NCI-H460 (cell line): ENCODE measurements at regions not wholly inside any gene's neighbourhood (a gene's known extent, or its start where the extent isn't known, plus 50 kb on each side); places are given as distances from the start of the nearest gene placed in this dataset.
"Not testable (repeated sequence)": the region's sequence is repeated elsewhere in the genome, so short reads cannot be mapped to it uniquely, and the experiment has no call there.

ENCODE experiments used
- DNase-seq: peaks from one replicate; pipeline ENCODE4 v3.0.0-alpha.2; 2016; ENCODE audit warnings: low read depth; ENCODE audit errors: extremely low read depth

GRCh38 chr4:11069083-11069482 is 359.6 kb downstream of the HS3ST1 start:
- DNase-seq, result no peak

- not testable (repeated sequence) for DNase-seq
These were observed 362.1 kb downstream of the HS3ST1 start for GRCh38 chr4:11066584-11066983.

GRCh38 chr4:11060637-11061036 is 368.1 kb downstream of the HS3ST1 start:
- not testable (repeated sequence) for DNase-seq

GRCh38 chr4:11054937-11055336 is 370.4 kb upstream of the CLNK start:
- not testable (repeated sequence) for DNase-seq

DNA sequence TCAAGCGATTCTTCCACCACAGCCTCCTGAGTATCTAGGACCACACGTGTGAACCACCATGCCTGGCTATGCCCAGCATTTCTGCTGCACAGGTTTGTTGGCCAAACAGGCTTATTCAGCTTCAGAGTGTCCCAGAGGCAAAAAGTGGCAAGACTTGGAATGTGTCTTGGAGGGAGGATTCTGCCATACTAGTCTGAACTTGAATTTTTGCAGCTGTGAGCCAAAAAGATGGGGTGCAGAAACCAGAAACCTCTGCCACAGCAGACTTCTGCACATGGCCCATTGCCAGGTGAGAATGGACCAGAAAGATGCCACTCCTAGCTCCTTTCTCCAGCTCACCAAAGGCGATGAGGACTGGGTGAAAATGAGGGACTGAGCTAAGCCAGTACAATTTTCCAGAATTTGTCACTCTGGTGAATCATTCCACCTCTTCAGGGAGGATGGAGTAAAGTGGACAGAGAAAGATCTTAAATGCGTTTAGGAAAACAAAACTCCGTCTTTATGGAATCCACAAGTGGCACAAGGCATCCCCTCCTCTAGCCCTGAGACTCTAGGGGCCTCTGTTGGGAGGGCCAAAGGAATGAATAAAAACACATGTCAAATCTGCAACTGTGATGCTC is 369.1 kb upstream of the CLNK start:
- no peak for DNase-seq

DNA sequence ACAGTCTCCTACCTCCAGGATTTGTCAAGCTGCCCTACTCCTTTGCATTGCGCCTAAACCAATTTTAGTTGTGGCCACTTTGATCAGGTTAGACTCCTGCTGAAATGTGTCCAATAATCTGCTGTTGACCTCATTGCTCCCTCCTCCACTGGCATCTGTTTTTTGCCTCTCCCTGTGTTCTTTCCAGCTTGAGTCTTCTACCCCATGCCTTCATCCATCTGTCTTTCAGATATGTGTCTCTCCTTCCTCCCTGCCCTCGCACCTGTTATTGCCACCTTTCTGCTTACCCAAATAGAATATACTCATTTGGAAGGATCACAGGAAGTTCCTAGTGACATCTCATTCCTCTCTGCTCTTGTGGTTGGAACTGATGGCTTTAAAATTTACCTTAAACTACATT is 366.6 kb upstream of the CLNK start:
- no peak for DNase-seq

DNA sequence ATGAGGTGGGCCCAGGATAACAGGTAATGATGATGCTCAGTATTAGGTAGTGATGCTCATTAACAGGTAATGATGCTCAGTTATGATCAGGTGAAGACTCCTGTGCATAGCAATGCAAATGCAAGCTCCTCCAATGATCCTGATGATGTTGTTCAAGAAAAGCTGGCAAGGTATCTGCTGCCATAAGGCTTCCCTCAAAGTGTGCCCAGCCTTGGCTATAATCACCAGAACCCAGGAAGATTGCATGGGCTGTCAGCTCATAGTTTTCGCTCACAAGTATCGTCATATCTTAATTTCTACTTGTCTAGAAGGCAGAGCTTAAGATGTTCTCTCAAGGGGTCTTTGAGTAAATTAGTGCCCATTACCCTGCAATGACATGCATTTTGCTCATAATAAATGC is 366.2 kb upstream of the CLNK start:
- DNase-seq, result no peak

GRCh38 chr4:11049001-11049400 is 364.4 kb upstream of the CLNK start:
- no peak for DNase-seq

DNA sequence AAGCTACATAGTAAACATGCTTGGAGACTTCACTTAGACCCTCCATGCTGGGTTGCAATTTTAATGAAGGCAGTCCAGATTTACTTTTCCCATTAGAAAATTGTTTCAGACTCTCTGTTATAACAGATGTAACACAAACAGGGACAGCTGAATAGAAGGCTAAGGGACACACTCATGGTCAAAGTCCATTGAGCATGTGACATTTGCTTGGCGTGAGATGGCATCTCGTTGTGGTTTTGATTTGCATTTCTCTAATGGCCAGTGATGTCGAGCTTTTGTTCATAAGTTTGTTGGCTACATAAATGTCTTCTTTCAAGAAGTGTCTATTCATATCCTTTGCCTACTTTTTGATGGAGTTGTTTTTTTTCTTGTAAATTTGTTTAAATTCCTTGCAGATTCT is 358.2 kb upstream of the CLNK start:
- DNase-seq, result no peak

- no peak for DNase-seq
These were observed 355.1 kb upstream of the CLNK start for GRCh38 chr4:11039634-11040131.

DNA sequence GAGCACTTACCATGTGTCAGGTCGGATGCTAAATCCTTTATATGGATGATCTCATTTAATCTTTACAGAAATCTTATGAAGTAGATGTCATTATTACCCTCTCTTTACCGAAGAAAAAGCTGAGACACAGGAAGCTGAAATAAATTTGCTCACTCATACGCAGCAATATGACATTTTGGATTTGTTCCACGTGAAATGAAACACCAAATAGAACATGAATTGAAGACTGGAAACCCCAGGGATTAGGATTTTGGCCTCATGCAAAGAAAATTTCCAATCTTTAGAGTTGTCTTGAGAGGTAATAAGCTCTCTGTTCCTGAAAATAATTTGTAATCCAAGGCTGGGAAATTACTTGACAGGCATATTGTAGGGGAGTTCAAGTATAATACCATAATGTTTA is 354.4 kb upstream of the CLNK start:
- DNase-seq, result no peak

- DNase-seq, result no peak
These were observed 353.1 kb upstream of the CLNK start for GRCh38 chr4:11037637-11038036.

DNA sequence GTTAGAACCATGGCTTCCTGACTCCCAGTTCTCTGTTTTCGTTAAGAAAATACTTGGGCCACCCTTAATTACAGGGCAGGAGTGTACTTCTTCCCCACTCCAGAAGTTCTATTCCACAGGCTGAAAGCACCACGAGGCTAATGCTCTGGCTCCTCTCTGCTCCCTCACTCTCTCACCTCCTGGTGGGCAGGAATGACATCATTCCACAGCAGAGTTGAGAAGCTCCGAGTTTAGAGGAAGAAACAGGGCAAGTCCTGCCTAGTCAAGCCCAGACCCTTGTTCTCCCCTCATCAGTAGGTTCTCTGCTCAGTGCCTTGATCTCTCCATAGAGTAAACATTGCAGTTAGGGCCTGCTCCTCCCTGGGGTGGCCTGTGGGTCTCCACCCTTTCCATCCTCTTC is 343.8 kb upstream of the CLNK start:
- no peak for DNase-seq

- DNase-seq, result no peak
These were observed 336.8 kb upstream of the CLNK start for GRCh38 chr4:11021333-11021732.

DNA sequence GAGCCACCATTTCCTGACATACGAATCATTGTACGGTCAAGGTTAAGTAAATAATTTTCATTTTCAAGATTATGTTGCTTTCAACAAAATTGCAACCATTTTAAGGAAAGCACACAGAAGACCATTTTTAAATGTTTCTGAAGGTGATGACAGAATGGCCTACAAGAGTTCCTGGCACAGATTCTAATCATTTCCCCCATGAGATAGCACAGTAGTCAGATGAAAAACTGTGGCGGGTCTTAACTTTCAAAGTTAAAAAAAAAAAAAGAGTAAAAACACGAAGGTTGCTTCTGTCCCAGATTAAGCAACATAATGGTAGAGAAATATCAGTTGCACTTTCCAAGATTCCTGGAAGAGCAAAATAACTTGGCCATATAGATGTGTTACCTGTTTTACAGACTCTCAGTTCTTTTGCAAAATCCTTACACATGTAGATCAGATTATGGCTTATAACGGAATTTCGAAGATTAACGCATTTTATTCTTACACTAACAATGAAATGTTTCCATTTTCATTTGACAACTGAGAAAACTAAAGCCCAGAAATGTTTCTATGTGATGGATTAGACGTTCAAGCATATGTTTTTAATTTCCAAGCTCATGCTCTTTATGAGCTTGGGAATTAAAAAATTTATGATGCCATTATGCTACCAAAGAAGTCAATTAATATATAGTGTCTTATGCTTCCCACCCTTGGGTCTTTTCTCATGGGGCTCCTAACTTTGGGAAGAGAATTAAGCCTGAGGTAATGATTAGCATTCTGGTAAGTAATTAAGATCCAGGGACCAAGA is 335.1 kb upstream of the CLNK start:
- DNase-seq, result no peak

DNA sequence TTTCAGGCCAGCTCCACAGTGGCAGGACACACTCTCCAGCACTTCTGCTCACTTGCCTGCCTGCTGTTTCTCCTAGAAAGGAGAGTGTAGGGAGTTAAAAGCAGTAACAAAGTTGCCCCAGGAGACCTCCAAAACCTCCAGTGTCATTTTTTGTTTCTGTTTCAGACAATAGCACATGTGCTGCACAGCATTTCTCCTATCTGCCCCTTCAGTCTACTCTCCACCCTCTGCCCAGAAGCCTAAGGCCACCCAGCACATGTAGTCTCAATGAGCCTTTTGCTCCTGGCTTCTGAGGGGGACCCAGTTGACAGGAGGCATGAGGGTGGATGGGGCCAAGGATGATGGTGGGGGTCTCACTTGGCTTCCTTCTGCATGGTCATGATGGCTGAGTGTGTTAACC is 329.6 kb upstream of the CLNK start:
- DNase-seq, result no peak

DNA sequence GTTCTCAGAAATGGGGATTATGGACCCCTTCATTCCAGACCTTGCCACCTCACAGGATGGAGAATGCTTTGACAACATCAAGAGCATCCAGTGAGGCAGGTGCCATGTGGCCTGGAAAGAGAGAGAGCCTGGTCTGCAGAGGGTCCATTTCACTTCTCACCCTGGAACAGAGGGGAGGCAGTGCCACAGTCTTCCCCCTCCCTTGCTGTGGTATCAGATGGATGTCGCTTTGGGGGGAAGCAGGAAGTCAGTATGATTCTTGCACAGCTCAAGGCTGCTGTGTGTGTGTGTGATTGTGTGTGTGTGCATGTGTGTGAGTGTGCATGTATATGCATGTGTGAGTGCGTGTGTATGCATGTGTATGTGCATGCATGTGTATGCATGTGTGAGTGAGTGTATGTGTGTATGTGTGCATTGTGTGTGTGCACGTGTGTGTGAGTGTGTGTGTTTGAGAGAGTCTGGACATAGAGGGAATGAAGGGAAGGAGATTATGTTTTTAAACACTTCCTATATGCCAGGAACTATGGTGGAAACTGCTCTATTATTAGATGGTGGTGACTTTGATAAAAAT is 328.6 kb upstream of the CLNK start:
- no peak for DNase-seq

- no peak for DNase-seq
These were observed 326.7 kb upstream of the CLNK start for GRCh38 chr4:11011249-11011648.

GRCh38 chr4:11010624-11011023 is 326.1 kb upstream of the CLNK start:
- no peak for DNase-seq

- no peak for DNase-seq
These were observed 324.7 kb upstream of the CLNK start for GRCh38 chr4:11009281-11009680.

GRCh38 chr4:11005300-11005699 is 320.7 kb upstream of the CLNK start:
- DNase-seq, result no peak

DNA sequence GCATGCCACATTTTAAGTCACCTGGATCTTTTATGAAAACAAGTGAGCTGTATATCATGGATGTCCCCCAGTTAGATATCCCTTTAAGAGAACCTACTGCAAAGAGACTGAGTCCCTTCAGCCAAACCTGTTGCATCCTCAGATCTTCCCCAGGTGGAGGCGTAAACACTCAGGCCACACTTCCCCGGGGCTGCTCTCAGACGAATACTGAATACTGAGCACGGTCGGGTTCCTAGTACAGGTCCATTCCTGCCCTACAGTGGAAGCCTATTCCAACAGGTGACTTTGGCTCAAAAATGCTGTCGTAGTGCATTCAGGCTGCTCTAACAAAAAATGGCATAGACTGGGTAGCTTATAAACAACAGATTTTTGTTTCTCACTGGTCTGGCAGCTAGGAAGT is 320.2 kb upstream of the CLNK start:
- DNase-seq, result no peak
